Ovary (tissue), 7 donors: ENCODE measurements at regions not wholly inside any gene's neighbourhood (a gene's known extent, or its start where the extent isn't known, plus 50 kb on each side); places are given as distances from the start of the nearest gene placed in this dataset.

Experiments used
- DNase-seq, 5 donors: peaks; one replicate each; pipeline ENCODE4 v3.0.0-alpha.2; 2019 to 2020
- H3K27ac ChIP-seq, 2 donors: fragments of 200-600 bp; one replicate each; pipeline versions ENCODE4 v1.5.1 to v1.8.0; 2019 to 2022
- H3K27me3 ChIP-seq: fragments of 200-600 bp; one replicate; pipeline ENCODE4 v1.8.0; 2022
- H3K36me3 ChIP-seq: fragments of 200-600 bp; sonication (generic); one replicate; pipeline ENCODE4 v1.5.1; 2019
- H3K4me1 ChIP-seq: one replicate; pipeline ENCODE4 v1.8.1; 2013; ENCODE audit warnings: mild to moderate bottlenecking, moderate library complexity; ENCODE audit not compliant: insufficient read depth
- H3K4me3 ChIP-seq: fragments of 200-600 bp; sonication (generic); one replicate; pipeline ENCODE4 v1.5.1; 2017
- H3K9me3 ChIP-seq, 2 donors: fragments of 200-600 bp in 1 of 2; sonication (generic) in 1 of 2; one replicate each; pipeline versions ENCODE4 v1.5.1 to v1.8.1; 2013 to 2019; ENCODE audit warnings: mild to moderate bottlenecking in 1 of 2, moderate library complexity in 1 of 2
- CTCF ChIP-seq, 3 donors: fragments of 450-650 bp in 2 of 3; fragments of 200-600 bp in 1 of 3; IDR thresholded peaks; one replicate each; pipeline versions ENCODE4 v1.5.1 to v1.8.0; 2016 to 2022; ENCODE audit warnings: antibody characterized with exemption in 3 of 3, mild to moderate bottlenecking in 1 of 3
- EP300 ChIP-seq: sonication (generic); formaldehyde crosslinking; IDR thresholded peaks from one replicate; pipeline ENCODE4 v1.6.1; 2017; ENCODE audit warnings: antibody characterized with exemption
- POLR2A ChIP-seq: fragments of 450-650 bp; IDR thresholded peaks from one replicate; pipeline ENCODE4 v1.6.1; 2017; ENCODE audit warnings: antibody characterized with exemption, mild to moderate bottlenecking, moderate library complexity
- WGBS, 3 donors: extraction: QIAGEN DNeasy Blood & Tissue Kit in 1 of 3; methylation state at CpG; one replicate each; pipeline versions ENCODE4 v1.1.5 to v1.1.7; 2013 to 2017; 5-methylcytosine and 5-hydroxymethylcytosine counted together
- intact Hi-C, 4 donors: fragments of 100-400 bp; cut with DNase I; formaldehyde crosslinking; loops; one replicate each; pipeline versions ENCODE4 v1.11.0 to v1.15.1; 2022 to 2023
- donor health status: DM: no; HTN: no; CAD: no; lungs with moderate emphysema.
- donor health status: DM: no; HTN: no; CAD: no.
- donor health status: Bipolar disorder and iron deficiency.
- donor health status: DM: no; HTN: no; CAD: no.
- donor health status: DM: yes; HTN: yes; CAD: no.

DNA sequence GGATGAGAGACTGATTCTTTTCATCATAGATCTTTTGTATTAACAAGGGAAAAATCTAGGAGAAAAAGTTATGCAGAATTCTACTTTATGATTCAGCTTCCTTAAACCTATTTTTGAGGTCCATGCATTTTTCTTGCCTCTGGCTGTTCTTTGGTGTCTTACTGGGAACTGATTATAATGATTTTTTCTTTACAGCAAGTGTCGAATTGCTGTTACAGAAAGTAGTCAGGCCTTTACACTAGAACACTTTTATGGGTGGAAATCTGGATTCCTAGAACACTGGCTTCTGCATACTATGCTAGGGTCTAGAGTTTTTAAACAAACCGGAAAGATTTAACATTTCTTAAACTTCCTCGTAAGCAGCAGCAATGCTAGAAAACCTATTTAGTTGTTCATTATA, 302.6 kb downstream of the NUP35 start:
- Histone ChIP-seq H3K27me3 (no peaks in the 10 kb centered on the region), H3K9me3 (no peaks in the 10 kb centered on the region), H3K4me1 (no peaks in the 10 kb centered on the region), H3K36me3 (no peaks in the 10 kb centered on the region), H3K4me3 (no peak overlapping the region), H3K27ac (no peak overlapping the region)
- 80 to 84% (median 84%) methylated on average over 3 of the region's 3 CpGs for WGBS, 3 donors
- DNase-seq: no peak
- intact Hi-C loops: no loop called here
- TF ChIP-seq CTCF (IDR thresholded peaks at IDR 0.05) (no peak), POLR2A (no peak), EP300 (no peak)

GRCh38 chr2:183427558-183427957, 303.3 kb downstream of the NUP35 start:
- no peak for DNase-seq
- 82 to 90% (median 88%) methylated on average over 3 of the region's 3 CpGs for WGBS, 3 donors
- TF ChIP-seq CTCF (IDR thresholded peaks at IDR 0.05) (no peak), POLR2A (no peak), EP300 (no peak)

GRCh38 chr2:183428881-183429280, 304.6 kb downstream of the NUP35 start:
- no peak for DNase-seq
- Histone ChIP-seq H3K9me3 (no peaks in the 10 kb centered on the region), H3K36me3 (no peaks in the 10 kb centered on the region), H3K27me3 (no peaks in the 10 kb centered on the region), H3K27ac (no peak overlapping the region), H3K4me1 (no peaks in the 10 kb centered on the region), H3K4me3 (no peak overlapping the region)
- intact Hi-C loops: no loop called here
- TF ChIP-seq EP300 (no peak), POLR2A (no peak), CTCF (IDR thresholded peaks at IDR 0.05) (no peak)

More at GRCh38 chr2:183427558-183427957, 303.3 kb downstream of the NUP35 start:
- Histone ChIP-seq H3K27ac (no peak overlapping the region), H3K27me3 (no peaks in the 10 kb centered on the region), H3K4me1 (no peaks in the 10 kb centered on the region), H3K9me3 (no peaks in the 10 kb centered on the region), H3K4me3 (no peak overlapping the region), H3K36me3 (no peaks in the 10 kb centered on the region)
- intact Hi-C loops: no loop called here

- Histone ChIP-seq H3K4me3 (no peak overlapping the region), H3K27ac (no peak overlapping the region), H3K27me3 (no peaks in the 10 kb centered on the region), H3K36me3 (no peaks in the 10 kb centered on the region), H3K4me1 (no peaks in the 10 kb centered on the region), H3K9me3 (no peaks in the 10 kb centered on the region)
- WGBS, 3 donors: 62 to 84% (median 72%) methylated on average over 2 of the region's 2 CpGs
- DNase-seq: no peak
- intact Hi-C loops: no loop called here
- TF ChIP-seq EP300 (no peak), POLR2A (no peak), CTCF (IDR thresholded peaks at IDR 0.05) (no peak)
These were observed 314.3 kb downstream of the NUP35 start for GRCh38 chr2:183438541-183438940.

DNA sequence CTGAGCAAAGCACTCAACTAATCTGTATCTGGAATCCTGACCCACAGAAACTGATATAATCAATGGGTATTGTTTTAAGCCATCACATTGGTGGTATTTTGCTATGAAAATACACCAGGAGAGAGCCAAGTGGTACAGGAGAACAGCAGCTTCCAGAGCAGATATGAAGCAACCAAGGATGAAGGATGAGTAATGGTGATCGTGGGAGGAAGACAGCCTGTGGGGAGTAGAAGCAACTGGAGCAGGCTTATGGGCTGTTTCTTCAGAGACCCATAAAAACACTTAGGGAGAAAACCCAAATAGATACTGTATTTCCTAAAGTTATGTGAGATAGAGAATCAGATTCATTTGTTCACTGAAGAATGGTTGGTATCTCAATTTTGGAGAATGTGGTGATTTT, 330.8 kb downstream of the NUP35 start:
- no peak for DNase-seq
- 75 to 80% (median 76%) methylated on average over 1 of the region's 1 CpG for WGBS, 3 donors
- intact Hi-C loops: no loop called here

More for the DNA sequence above, 330.8 kb downstream of the NUP35 start:
- no peaks in the 10 kb centered on the region for H3K27me3 ChIP-seq
- no peaks in the 10 kb centered on the region for H3K9me3 ChIP-seq
- H3K4me3 ChIP-seq: no peak overlapping the region
- H3K27ac ChIP-seq: no peak overlapping the region
- no peaks in the 10 kb centered on the region for H3K4me1 ChIP-seq
- H3K36me3 ChIP-seq: no peaks in the 10 kb centered on the region
- no peak for TF ChIP-seq EP300
- no peak for TF ChIP-seq CTCF (IDR thresholded peaks at IDR 0.05)
- no peak for TF ChIP-seq POLR2A
